Testis (tissue), 2 donors: ENCODE measurements at regions not wholly inside any gene's neighbourhood (a gene's known extent, or its start where the extent isn't known, plus 50 kb on each side); places are given as distances from the start of the nearest gene placed in this dataset.

Source experiments
- CTCF ChIP-seq, 3 experiments: fragments of 450-650 bp in 2 of 3; fragments of 200-600 bp in 1 of 3; sonication (generic) in 1 of 3; IDR thresholded peaks; one replicate each; pipeline ENCODE4 v1.5.1; 2016 to 2019; ENCODE audit warnings: antibody characterized with exemption in 3 of 3, mild to moderate bottlenecking in 2 of 3, moderate library complexity in 1 of 3
- POLR2A ChIP-seq: fragments of 450-650 bp; IDR thresholded peaks from one replicate; pipeline ENCODE4 v1.6.1; 2017; ENCODE audit warnings: antibody characterized with exemption, mild to moderate bottlenecking, moderate library complexity

- TF ChIP-seq CTCF (IDR thresholded peaks at IDR 0.05), result no peak
- no peak for TF ChIP-seq POLR2A
These were observed 405.2 kb upstream of the PRR20A start for GRCh38 chr13:56735537-56735942.
